Suprapubic skin (tissue), 4 donors: ENCODE measurements at regions not wholly inside any gene's neighbourhood (a gene's known extent, or its start where the extent isn't known, plus 50 kb on each side); places are given as distances from the start of the nearest gene placed in this dataset.

Source experiments
- DNase-seq, 2 donors: peaks; one replicate each; pipeline ENCODE4 v3.0.0-alpha.2; 2019; ENCODE audit warnings: low spot score in 2 of 2
- H3K27ac ChIP-seq: fragments of 200-600 bp; sonication (generic); one replicate; pipeline ENCODE4 v1.5.1; 2019
- H3K27me3 ChIP-seq: fragments of 200-600 bp; sonication (generic); one replicate; pipeline ENCODE4 v1.5.1; 2019
- H3K36me3 ChIP-seq: fragments of 200-600 bp; sonication (generic); one replicate; pipeline ENCODE4 v1.5.1; 2019
- H3K4me1 ChIP-seq: fragments of 200-600 bp; sonication (generic); one replicate; pipeline ENCODE4 v1.5.1; 2019
- H3K4me3 ChIP-seq: fragments of 200-600 bp; sonication (generic); one replicate; pipeline ENCODE4 v1.5.1; 2019; ENCODE audit warnings: mild to moderate bottlenecking
- H3K9me3 ChIP-seq: fragments of 200-600 bp; sonication (generic); one replicate; pipeline ENCODE4 v1.5.1; 2019
- CTCF ChIP-seq, 2 donors: fragments of 200-600 bp in 1 of 2; fragments of 450-650 bp in 1 of 2; sonication (generic) in 1 of 2; IDR thresholded peaks; one replicate each; pipeline ENCODE4 v1.5.1; 2016 to 2019; ENCODE audit warnings: antibody characterized with exemption in 2 of 2, mild to moderate bottlenecking in 1 of 2, moderate library complexity in 1 of 2
- EP300 ChIP-seq: sonication (generic); formaldehyde crosslinking; IDR thresholded peaks from one replicate; pipeline ENCODE4 v1.6.1; 2017; ENCODE audit warnings: antibody characterized with exemption
- POLR2A ChIP-seq, 2 donors: fragments of 450-650 bp; IDR thresholded peaks; one replicate each; pipeline ENCODE4 v1.6.1; 2017; ENCODE audit warnings: antibody characterized with exemption in 2 of 2, mild to moderate bottlenecking in 2 of 2, moderate library complexity in 2 of 2
- POLR2AphosphoS5 ChIP-seq, 3 donors: sonication (generic); formaldehyde crosslinking; IDR thresholded peaks; one replicate each; pipeline ENCODE4 v1.6.1; 2017; ENCODE audit warnings: antibody characterized with exemption in 3 of 3
- WGBS: methylation state at CpG from one replicate; pipeline ENCODE4 v1.1.5; 2018; 5-methylcytosine and 5-hydroxymethylcytosine counted together

- TF ChIP-seq POLR2AphosphoS5 (IDR thresholded peaks at IDR 0.05) (no peak), CTCF (IDR thresholded peaks at IDR 0.05) (no peak), POLR2A (IDR thresholded peaks at IDR 0.05) (no peak), EP300 (no peak)
- peak in 1 of 2 donors; percentile 25 for DNase-seq
- Histone ChIP-seq H3K27ac (no peak overlapping the region), H3K9me3 (no peaks in the 10 kb centered on the region), H3K4me1 (no peaks in the 10 kb centered on the region), H3K4me3 (no peak overlapping the region), H3K36me3 (no peaks in the 10 kb centered on the region), H3K27me3 (peaks cover 60% of the 10 kb centered on the region)
- 72% methylated on average over 9 of the region's 15 CpGs for WGBS
These were observed 609.0 kb downstream of the TBC1D22A start for GRCh38 chr22:47371263-47372090.

- 86% methylated on average over 11 of the region's 18 CpGs for WGBS
- DNase-seq, result peak; percentile 29 to 65
- peaks cover 58% of the 10 kb centered on the region for H3K27me3 ChIP-seq
- H3K4me1 ChIP-seq, result no peaks in the 10 kb centered on the region
- TF ChIP-seq EP300 (no peak), POLR2A (IDR thresholded peaks at IDR 0.05) (no peak), POLR2AphosphoS5 (IDR thresholded peaks at IDR 0.05) (no peak), CTCF (IDR thresholded peaks at IDR 0.05) (no peak)
- no peaks in the 10 kb centered on the region for H3K9me3 ChIP-seq
- H3K4me3 ChIP-seq, result no peak overlapping the region
- no peaks in the 10 kb centered on the region for H3K36me3 ChIP-seq
- no peak overlapping the region for H3K27ac ChIP-seq
These were observed 608.2 kb downstream of the TBC1D22A start for GRCh38 chr22:47370448-47371262.

GRCh38 chr22:47369431-47370015 lies 607.1 kb downstream of the TBC1D22A start:
- H3K27me3 ChIP-seq, result peaks cover 47% of the 10 kb centered on the region
- H3K4me1 ChIP-seq, result no peaks in the 10 kb centered on the region

GRCh38 chr22:47369020-47369419 lies 606.6 kb downstream of the TBC1D22A start:
- DNase-seq, result peak; percentile 20 to 67
- peaks cover 44% of the 10 kb centered on the region for H3K27me3 ChIP-seq
- no peak overlapping the region for H3K27ac ChIP-seq

More at GRCh38 chr22:47369431-47370015, 607.1 kb downstream of the TBC1D22A start:
- no peaks in the 10 kb centered on the region for H3K36me3 ChIP-seq
- TF ChIP-seq POLR2AphosphoS5 (IDR thresholded peaks at IDR 0.05), result no peak
- TF ChIP-seq CTCF (IDR thresholded peaks at IDR 0.05), result no peak
- no peak for TF ChIP-seq EP300
- no peak for TF ChIP-seq POLR2A (IDR thresholded peaks at IDR 0.05)
- H3K9me3 ChIP-seq, result no peaks in the 10 kb centered on the region
- DNase-seq, result peak; percentile 24 to 67
- 73% methylated on average over 4 of the region's 6 CpGs for WGBS
- H3K4me3 ChIP-seq, result no peak overlapping the region
- no peak overlapping the region for H3K27ac ChIP-seq

More at GRCh38 chr22:47369020-47369419, 606.6 kb downstream of the TBC1D22A start:
- Histone ChIP-seq H3K36me3 (no peaks in the 10 kb centered on the region), H3K4me1 (no peaks in the 10 kb centered on the region), H3K9me3 (no peaks in the 10 kb centered on the region), H3K4me3 (no peak overlapping the region)
- no peak for TF ChIP-seq CTCF (IDR thresholded peaks at IDR 0.05)
- TF ChIP-seq EP300, result no peak
- TF ChIP-seq POLR2A (IDR thresholded peaks at IDR 0.05), result no peak
- no peak for TF ChIP-seq POLR2AphosphoS5 (IDR thresholded peaks at IDR 0.05)
- 58% methylated on average over 1 of the region's 8 CpGs for WGBS
